ENCODE measurements at regions not wholly inside any gene's neighbourhood (a gene's known extent, or its start where the extent isn't known, plus 50 kb on each side); places are given as distances from the start of the nearest gene placed in this dataset.
"Not testable (repeated sequence)": the region's sequence is repeated elsewhere in the genome, so short reads cannot be mapped to it uniquely, and the experiment has no call there.

DNA sequence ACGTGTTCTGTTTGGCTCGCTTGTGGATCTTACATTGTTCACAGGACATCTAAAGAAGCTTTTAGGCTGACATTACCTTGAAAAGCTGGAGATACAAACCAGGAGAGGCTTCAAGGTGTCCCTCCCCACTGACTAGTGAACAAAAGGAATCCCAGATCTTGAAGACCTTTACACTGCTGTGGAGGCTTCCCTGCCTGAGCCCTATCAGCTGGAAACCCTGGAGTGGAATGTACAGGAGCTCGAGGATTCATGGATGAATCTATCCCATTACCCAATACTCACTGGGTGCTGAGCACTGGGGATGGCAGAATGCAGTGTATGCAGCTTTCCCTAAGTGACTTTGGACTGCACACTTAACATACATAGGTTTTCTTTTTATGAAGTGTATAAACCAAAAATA lies 82.3 kb upstream of the MFGE8 start:
- no peak for DNase-seq (ENCODE audit: low read depth)

DNA sequence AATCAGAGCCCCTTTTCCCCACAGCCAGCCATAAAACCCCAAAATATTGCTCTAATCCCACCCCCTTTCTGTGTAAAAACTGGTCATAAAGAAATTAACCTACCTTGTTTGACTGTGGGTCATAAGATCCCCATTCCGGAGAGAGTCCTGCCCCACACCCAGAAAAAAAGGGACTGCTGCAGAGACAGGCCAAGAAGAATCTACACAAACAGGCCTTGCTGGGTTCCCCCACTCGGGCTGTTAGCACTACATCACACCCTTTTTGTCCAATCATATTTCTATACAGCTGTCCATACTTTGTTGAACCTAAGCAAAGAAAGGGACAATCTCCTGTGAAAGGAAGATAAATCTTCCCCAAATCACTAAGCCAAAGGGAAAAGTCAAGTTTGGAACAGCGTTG lies 84.4 kb upstream of the MFGE8 start:
- no peak for DNase-seq (ENCODE audit: low read depth)

- no peak for DNase-seq (ENCODE audit: low read depth)
Measured at GRCh38 chr15:88998980-88999713, 86.0 kb upstream of the MFGE8 start.

DNA sequence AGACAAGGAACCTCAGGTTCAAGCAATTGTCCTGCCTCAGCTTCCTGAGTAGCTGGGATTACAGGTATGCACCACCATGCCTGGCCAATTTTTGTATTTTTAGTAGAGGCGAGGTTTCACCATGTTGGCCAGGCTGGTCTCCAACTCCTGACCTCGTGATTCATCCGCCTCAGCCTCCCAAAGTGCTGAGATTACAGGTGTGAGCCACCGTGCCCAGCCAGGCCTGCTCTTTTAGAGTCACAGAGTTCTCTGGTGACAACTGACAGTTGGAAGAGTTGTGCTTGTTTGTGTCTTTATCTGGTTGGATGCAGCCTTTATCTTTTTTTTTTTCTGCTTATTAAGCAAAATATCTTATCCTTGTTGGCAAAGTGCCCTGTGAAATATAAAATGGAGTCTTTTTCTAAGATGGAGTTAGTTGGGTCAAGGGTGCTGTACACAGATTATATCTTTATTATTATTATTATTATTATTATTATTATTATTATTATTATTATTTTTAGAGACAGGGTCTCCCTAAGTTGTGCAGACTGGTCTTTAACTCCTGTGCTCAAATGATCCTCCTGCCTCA lies 86.5 kb upstream of the ABHD2 start:
- DNase-seq (ENCODE audit: low read depth) = not testable (repeated sequence)

DNA sequence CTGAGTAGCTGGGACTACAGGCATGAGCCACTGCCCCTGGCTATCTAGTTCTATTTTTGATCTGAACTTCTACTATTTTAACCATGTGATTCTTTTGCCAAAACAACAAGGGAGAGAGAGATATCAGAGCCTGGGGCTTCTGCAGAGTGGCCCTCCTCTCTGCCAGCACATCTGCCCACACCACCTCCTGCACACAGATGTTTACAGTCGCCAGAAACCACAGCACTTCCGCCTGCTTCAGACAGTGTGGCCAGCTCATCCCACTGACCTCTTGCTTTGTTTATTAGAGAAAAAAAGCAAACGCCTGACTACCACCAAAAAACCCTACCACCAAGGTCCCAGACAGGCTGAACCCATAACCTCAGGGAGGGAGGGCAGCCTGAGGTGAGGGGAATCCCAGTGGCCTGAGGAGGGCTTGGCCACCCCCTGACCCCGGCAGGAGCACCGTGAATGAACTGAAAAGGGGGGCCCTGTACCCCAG lies 85.9 kb upstream of the ABHD2 start:
- DNase-seq (ENCODE audit: low read depth) = peak; percentile 27

- DNase-seq (ENCODE audit: low read depth) = no peak
Measured at GRCh38 chr15:89002830-89003229, 85.4 kb upstream of the ABHD2 start.

- peak; percentile 38 for DNase-seq (ENCODE audit: low read depth)
Measured at GRCh38 chr15:89003865-89004725, 84.2 kb upstream of the ABHD2 start.

DNA sequence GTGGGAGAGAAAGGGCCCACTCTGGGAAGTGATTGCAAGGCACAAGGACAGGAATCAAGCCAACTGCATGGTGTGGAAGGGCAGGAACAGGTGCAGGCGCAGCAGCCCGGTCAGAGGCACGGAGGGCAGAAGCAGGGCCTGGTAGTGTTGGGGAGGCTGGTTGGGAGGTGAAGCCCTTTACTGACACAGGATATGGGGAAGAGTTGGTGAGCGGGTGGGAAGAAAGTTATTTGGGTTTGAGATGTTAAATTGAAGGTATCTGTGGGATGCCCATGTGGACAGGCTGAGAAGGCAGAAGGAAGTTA lies 83.6 kb upstream of the ABHD2 start:
- no peak for DNase-seq (ENCODE audit: low read depth)

DNA sequence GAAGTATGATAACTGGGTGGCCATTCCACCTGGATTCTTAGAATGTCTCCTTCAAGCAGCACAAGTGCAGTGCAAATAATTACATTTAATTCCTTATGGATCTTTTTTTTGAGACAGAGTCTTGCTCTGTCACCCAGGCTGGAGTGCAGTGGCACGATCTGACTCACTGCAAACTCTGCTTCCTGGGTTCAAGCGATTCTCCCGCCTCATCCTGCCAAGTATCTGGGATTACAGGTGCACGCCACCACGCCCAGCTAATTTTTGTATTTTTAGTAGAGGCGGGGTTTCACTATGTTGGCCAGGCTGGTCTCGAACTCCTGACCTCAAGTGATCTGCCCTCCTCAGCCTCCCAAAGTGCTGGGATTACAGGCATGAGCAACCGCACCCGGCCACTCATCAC lies 80.7 kb upstream of the ABHD2 start:
- DNase-seq (ENCODE audit: low read depth) = not testable (repeated sequence)

DNA sequence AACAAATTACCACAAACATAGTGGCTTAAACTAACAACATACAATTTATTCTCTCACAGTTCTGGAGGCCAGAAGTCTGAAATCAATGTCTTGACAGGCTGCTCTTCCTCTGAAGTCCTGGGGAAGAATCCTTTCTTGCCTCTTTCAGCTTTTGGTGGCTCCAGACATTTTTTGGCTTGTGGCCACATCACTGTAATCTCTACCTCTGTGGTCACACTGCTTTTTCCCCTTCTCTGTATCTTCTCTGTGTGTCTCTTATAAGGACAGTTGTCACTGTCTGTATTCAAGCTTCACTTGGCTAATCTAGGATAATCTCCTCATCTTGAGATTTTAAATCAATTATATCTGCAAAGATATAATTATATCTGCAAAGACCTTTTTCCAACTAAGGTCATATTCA lies 80.3 kb upstream of the ABHD2 start:
- DNase-seq (ENCODE audit: low read depth) = no peak

GRCh38 chr15:89009080-89009479 lies 79.2 kb upstream of the ABHD2 start:
- DNase-seq (ENCODE audit: low read depth) = no peak

DNA sequence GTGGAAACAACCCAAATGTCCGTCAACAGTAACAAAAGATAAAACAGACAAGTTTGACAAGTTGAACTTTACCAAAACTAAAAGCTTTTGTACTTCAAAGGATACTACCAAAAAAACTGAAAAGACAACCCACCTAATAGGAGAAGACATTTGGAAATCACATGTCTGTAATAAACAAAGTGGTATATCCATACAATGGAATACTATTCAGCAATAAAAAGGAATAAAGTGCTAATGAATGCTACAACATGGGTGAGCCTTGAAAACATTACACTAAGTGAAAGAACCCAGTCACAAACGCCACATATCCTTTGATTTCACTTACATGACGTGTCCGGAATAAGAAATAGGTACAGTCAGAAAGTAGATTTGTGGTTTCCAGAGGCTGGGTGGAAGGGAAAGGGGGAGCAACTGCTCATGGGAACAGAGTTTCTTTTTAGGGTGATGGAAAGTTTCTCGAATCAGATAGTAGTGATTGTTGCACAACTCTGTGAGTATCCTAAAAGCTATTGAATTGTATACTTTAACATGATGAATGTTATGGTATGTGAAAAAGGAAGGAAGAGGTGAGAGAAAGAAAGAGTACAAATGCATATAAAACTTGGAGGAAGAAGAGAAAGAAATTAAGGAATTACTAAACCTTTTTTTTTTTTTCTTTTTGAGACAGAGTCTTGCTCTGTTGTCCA lies 72.7 kb upstream of the ABHD2 start:
- no peak for DNase-seq (ENCODE audit: low read depth)

DNA sequence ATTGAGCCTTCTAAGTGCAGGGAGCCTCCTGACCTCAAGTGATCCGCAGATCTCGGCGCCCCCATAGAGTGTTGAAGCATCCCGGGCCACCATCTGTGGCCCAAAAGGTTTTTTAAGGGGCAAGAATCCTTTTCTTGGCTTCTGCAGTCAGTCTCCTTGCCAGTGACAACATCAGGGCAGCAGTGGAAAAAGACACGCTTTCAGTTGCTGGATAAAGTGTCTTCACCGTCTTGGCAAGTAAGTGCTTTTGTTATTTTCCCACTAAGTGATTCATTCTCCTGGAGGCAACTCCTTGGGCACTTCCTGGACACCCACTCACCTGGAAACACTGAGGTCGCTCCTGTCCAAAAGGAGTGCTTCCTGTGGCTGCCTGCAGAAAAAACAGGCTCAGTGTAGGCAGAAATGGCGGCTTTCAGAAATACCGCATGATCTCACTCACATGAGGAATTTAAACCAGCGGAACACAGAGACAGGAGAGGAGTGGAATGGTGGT lies 71.7 kb upstream of the ABHD2 start:
- DNase-seq (ENCODE audit: low read depth) = no peak

GRCh38 chr15:89017370-89018066 lies 70.7 kb upstream of the ABHD2 start:
- DNase-seq (ENCODE audit: low read depth) = peak; percentile 62

GRCh38 chr15:89018207-89018606 lies 70.0 kb upstream of the ABHD2 start:
- no peak for DNase-seq (ENCODE audit: low read depth)

DNA sequence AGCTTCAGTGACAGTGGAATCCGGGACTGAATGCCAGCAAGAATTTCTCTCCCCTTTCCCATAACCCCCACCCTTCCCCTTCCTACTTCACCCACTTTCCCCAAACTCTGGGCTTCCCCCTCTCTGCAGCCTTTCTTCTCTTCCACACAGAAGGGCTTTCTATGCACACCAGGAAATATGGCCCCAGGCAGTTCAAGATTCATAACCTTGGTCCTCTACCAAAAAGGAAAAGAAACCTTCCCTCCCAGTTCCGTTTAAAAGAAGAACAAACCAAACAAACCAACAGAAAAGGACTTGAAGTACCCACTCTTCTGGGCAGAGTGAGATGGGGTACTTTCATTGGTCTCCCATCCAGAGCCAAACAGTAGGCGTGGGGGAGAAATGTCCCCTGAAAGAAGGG lies 68.8 kb upstream of the ABHD2 start:
- no peak for DNase-seq (ENCODE audit: low read depth)

GRCh38 chr15:89021224-89021623 lies 67.0 kb upstream of the ABHD2 start:
- no peak for DNase-seq (ENCODE audit: low read depth)

- not testable (repeated sequence) for DNase-seq (ENCODE audit: low read depth)
Measured at GRCh38 chr15:89021886-89022285, 66.4 kb upstream of the ABHD2 start.

DNA sequence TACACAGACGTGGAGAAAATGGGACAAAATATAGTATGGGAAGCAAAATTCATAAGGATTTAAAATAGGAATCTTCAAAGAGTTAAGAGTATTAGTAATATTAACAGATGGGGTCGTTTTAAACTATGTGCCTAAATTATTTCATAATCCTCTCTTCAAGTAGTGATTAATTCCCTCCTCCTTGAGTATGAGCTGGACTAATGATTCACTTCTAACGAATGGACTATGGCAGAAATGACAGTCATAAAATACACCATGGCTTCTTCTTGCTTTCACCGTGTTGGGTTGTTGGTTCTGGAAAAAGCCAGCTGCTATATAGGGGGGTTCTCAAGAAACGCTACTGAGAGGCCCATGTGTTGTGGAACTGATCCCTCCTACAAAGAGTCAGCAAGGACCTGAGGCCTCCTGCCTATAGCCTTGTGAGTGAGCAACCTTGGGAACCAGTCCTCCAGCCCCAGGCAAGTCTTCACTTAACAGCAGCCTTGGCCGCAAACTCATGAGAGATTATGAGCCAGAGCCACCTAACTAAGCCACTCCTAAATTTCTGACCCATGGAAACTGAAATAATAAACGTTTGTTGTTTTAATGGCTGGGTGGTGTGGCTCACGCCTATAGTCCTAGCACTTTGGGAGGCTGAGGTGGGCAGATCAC lies 64.8 kb upstream of the ABHD2 start:
- DNase-seq (ENCODE audit: low read depth) = no peak

DNA sequence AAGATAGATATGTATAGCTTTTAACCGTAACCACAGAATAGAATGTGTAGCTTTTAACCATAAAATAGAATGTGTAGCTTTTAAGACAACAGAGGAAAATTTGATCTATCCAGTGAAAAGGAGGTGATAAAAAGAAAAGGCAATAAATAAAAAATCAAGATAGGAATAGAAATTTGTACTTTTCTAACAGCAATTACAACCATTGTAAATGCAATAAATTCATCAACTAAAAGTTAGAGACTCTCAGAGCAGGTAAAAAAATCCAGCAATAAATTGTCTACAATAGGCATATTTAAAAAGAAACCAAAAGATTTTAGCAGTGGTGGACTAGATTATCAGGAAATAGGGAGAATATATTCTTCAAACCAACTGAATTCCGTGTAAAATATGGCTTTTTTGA lies 63.8 kb upstream of the ABHD2 start:
- DNase-seq (ENCODE audit: low read depth) = no peak

GRCh38 chr15:89026167-89026566 lies 62.1 kb upstream of the ABHD2 start:
- no peak for DNase-seq (ENCODE audit: low read depth)

Data from fibroblast of the conjunctiva (primary cell).